H9 (cell line): ENCODE measurements at regions not wholly inside any gene's neighbourhood (a gene's known extent, or its start where the extent isn't known, plus 50 kb on each side); places are given as distances from the start of the nearest gene placed in this dataset.

Source experiments
- DNase-seq: peaks from one replicate; pipeline ENCODE4 v3.0.0-alpha.2; 2017
- H2AFZ ChIP-seq: one replicate; pipeline ENCODE4 v1.6.1; 2013; ENCODE audit warnings: mild to moderate bottlenecking, low read length, control low read depth, moderate library complexity
- H2AK5ac ChIP-seq: 2 replicates; pipeline ENCODE4 v1.6.1; 2013; ENCODE audit warnings: low read length, control low read depth, mixed read lengths; ENCODE audit not compliant: insufficient read length
- H2BK120ac ChIP-seq: one replicate; pipeline ENCODE4 v1.6.1; 2013; ENCODE audit warnings: low read depth, mild to moderate bottlenecking, low read length, control low read depth, inconsistent platforms; ENCODE audit not compliant: poor library complexity, severe bottlenecking
- H2BK12ac ChIP-seq: 2 replicates; pipeline ENCODE4 v1.6.1; 2013; ENCODE audit warnings: low read length, control low read depth, mixed read lengths, low read depth; ENCODE audit not compliant: insufficient read length
- H2BK15ac ChIP-seq: 2 replicates; pipeline ENCODE4 v1.6.1; 2013; ENCODE audit warnings: low read depth, low read length, control low read depth
- H2BK20ac ChIP-seq: one replicate; pipeline ENCODE4 v1.6.1; 2013; ENCODE audit warnings: low read depth, mild to moderate bottlenecking, low read length, control low read depth, inconsistent platforms; ENCODE audit not compliant: poor library complexity, severe bottlenecking
- H2BK5ac ChIP-seq: 2 replicates; pipeline ENCODE4 v1.6.1; 2013; ENCODE audit warnings: low read length, control low read depth, mixed read lengths; ENCODE audit not compliant: insufficient read length
- H3K14ac ChIP-seq: 2 replicates; pipeline ENCODE4 v1.6.1; 2013; ENCODE audit warnings: low read length, control low read depth; ENCODE audit not compliant: insufficient read depth
- H3K18ac ChIP-seq: 2 replicates; pipeline ENCODE4 v1.6.1; 2013; ENCODE audit warnings: low read depth, mild to moderate bottlenecking, mixed read lengths, low read length, control low read depth; ENCODE audit not compliant: insufficient read length
- H3K23ac ChIP-seq: 2 replicates; pipeline ENCODE4 v1.6.1; 2013; ENCODE audit warnings: low read length, control low read depth, mixed read lengths, low read depth; ENCODE audit not compliant: insufficient read length
- H3K23me2 ChIP-seq: 2 replicates; pipeline ENCODE4 v1.6.1; 2013; ENCODE audit warnings: low read depth, mild to moderate bottlenecking, mixed read lengths, low read length, control low read depth; ENCODE audit not compliant: insufficient read length, poor library complexity, severe bottlenecking
- H3K27ac ChIP-seq: 2 replicates; pipeline ENCODE4 v1.5.1; 2013; ENCODE audit warnings: low read length, control low read depth, mixed read lengths, low read depth; ENCODE audit not compliant: insufficient read length
- H3K27me3 ChIP-seq: 2 replicates; pipeline ENCODE4 v1.6.1; 2013; ENCODE audit warnings: low read length, control low read depth, inconsistent platforms; ENCODE audit not compliant: insufficient read depth
- H3K4ac ChIP-seq: 2 replicates; pipeline ENCODE4 v1.6.1; 2013; ENCODE audit warnings: low read depth, mild to moderate bottlenecking, control low read depth, inconsistent platforms, low read length, moderate library complexity
- H3K4me1 ChIP-seq: 2 replicates; pipeline ENCODE4 v1.6.1; 2013; ENCODE audit warnings: low read length, control low read depth, inconsistent platforms; ENCODE audit not compliant: insufficient read depth
- H3K4me2 ChIP-seq: 2 replicates; pipeline ENCODE4 v1.6.1; 2013; ENCODE audit warnings: low read length, control low read depth, mixed read lengths; ENCODE audit not compliant: insufficient read length, insufficient read depth
- H3K56ac ChIP-seq: 2 replicates; pipeline ENCODE4 v1.6.1; 2013; ENCODE audit warnings: low read depth, mild to moderate bottlenecking, mixed read lengths, low read length, control low read depth; ENCODE audit not compliant: insufficient read length
- H3K79me1 ChIP-seq: 2 replicates; pipeline ENCODE4 v1.6.1; 2013; ENCODE audit warnings: low read depth, mild to moderate bottlenecking, moderate library complexity, low read length, control low read depth, inconsistent platforms; ENCODE audit not compliant: insufficient read depth, poor library complexity, severe bottlenecking
- H3K79me2 ChIP-seq: 2 replicates; pipeline ENCODE4 v1.6.1; 2013; ENCODE audit warnings: low read length, control low read depth, inconsistent platforms; ENCODE audit not compliant: insufficient read depth
- H3K9ac ChIP-seq: 2 replicates; pipeline ENCODE4 v1.6.1; 2013; ENCODE audit warnings: low read length, control low read depth, mixed read lengths; ENCODE audit not compliant: insufficient read length; ENCODE audit errors: extremely low read depth
- H3K9me3 ChIP-seq: one replicate; pipeline ENCODE4 v1.6.1; 2013; ENCODE audit warnings: low read depth, low read length, inconsistent platforms; ENCODE audit not compliant: control insufficient read depth
- H3T11ph ChIP-seq: one replicate; pipeline ENCODE4 v1.6.1; 2013; ENCODE audit warnings: mild to moderate bottlenecking, low read length, control low read depth, inconsistent platforms
- H4K20me1 ChIP-seq: one replicate; pipeline ENCODE4 v1.6.1; 2013; ENCODE audit not compliant: control insufficient read depth, insufficient read length, insufficient read depth
- H4K5ac ChIP-seq: 2 replicates; pipeline ENCODE4 v1.6.1; 2013; ENCODE audit warnings: low read depth, mild to moderate bottlenecking, mixed read lengths, low read length, control low read depth; ENCODE audit not compliant: insufficient read length
- H4K8ac ChIP-seq: replicated peaks from 2 replicates; pipeline ENCODE4 v1.6.1; 2013; ENCODE audit warnings: low read length, control low read depth, mixed read lengths, low read depth; ENCODE audit not compliant: insufficient read length
- H4K91ac ChIP-seq: 2 replicates; pipeline ENCODE4 v1.6.1; 2013; ENCODE audit warnings: low read depth, mild to moderate bottlenecking, moderate library complexity, mixed read lengths, low read length, control low read depth; ENCODE audit not compliant: insufficient read length
- H3K27ac Mint-ChIP-seq, 3 experiments: 2 replicates in 2 of 3; 3 replicates in 1 of 3; pipeline ENCODE4 v1.8.0; 2020 to 2021; ENCODE audit warnings: mixed read lengths in 3 of 3, mild to moderate bottlenecking in 1 of 3, moderate library complexity in 1 of 3
- H3K27me3 Mint-ChIP-seq: 2 replicates; pipeline ENCODE4 v1.8.0; 2021; ENCODE audit warnings: low read depth, mild to moderate bottlenecking, moderate library complexity, mixed read lengths
- H3K36me3 Mint-ChIP-seq, 3 experiments: 2 replicates in 2 of 3; 3 replicates in 1 of 3; pipeline ENCODE4 v1.8.0; 2020 to 2021; ENCODE audit warnings: low read depth in 3 of 3, mixed read lengths in 3 of 3; ENCODE audit not compliant: insufficient read depth in 1 of 3
- H3K4me1 Mint-ChIP-seq, 2 experiments: 2 replicates each; pipeline ENCODE4 v1.8.0; 2020; ENCODE audit warnings: mixed read lengths in 2 of 2
- H3K4me3 Mint-ChIP-seq, 2 experiments: 2 replicates in 1 of 2; 3 replicates in 1 of 2; pipeline ENCODE4 v1.8.0; 2020 to 2021; ENCODE audit warnings: mild to moderate bottlenecking in 2 of 2, mixed read lengths in 2 of 2, moderate library complexity in 1 of 2
- H3K9me3 Mint-ChIP-seq, 2 experiments: 2 replicates in 1 of 2; 3 replicates in 1 of 2; pipeline ENCODE4 v1.8.0; 2020; ENCODE audit warnings: mild to moderate bottlenecking in 2 of 2, mixed read lengths in 2 of 2, moderate library complexity in 1 of 2
- TF ChIP-seq, protein P1 (sequence below): fragments of 200-600 bp; sonication (generic); conservative IDR thresholded peaks from 3 replicates; pipeline ENCODE4 v1.8.0; 2021; ENCODE audit warnings: antibody characterized with exemption, mild to moderate bottlenecking

DNA sequence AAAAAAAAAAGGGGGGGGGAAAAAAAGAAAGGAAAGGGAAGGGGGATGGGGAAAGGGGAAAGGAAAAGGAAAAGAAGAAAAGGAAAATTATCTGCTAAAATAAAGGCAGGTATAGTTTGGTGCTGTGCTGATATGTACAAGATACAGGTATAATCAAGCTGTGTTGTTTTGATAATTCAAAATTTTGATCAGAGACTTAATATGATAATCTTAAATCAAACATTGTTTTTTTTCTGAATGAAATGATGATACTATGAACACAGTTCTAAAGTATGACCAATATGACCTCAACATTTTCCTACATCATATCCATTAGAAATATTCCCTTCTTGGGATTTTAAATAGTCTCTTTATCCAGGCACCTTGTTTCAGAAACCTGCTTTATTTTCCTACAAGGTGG is 115.6 kb upstream of the TRPM3 start:
- Histone ChIP-seq H3K14ac (no peak overlapping the region), H3K23me2 (no peaks in the 10 kb centered on the region), H4K20me1 (no peaks in the 10 kb centered on the region), H3K18ac (no peak overlapping the region), H3K27ac (no peak overlapping the region), H2BK12ac (no peak overlapping the region), H4K91ac (no peak overlapping the region), H4K5ac (no peak overlapping the region), H3K9ac (no peak overlapping the region), H2BK15ac (no peak overlapping the region), H2BK20ac (no peak overlapping the region), H2AK5ac (no peak overlapping the region), H3K79me1 (no peaks in the 10 kb centered on the region), H3K9me3 (no peaks in the 10 kb centered on the region), H3K56ac (no peak overlapping the region), H3K23ac (no peak overlapping the region), H3K4me1 (no peaks in the 10 kb centered on the region; the same call in 1 of the 2 replicates), H2AFZ (no peak overlapping the region), H2BK5ac (no peak overlapping the region), H3K4ac (no peak overlapping the region), H3K4me2 (no peak overlapping the region), H2BK120ac (no peak overlapping the region), H3T11ph (no peak overlapping the region), H3K27me3 (no peaks in the 10 kb centered on the region), H4K8ac (no peak overlapping the region), H3K79me2 (no peaks in the 10 kb centered on the region)
- H3K36me3 Mint-ChIP-seq: no peaks in the 10 kb centered on the region
- H3K4me1 Mint-ChIP-seq: peaks cover 10 to 27% of the 10 kb centered on the region in 2 experiments
- H3K9me3 Mint-ChIP-seq: no peaks in the 10 kb centered on the region; a peak in 1 of 5 replicates
- TF ChIP-seq, protein P1, sequence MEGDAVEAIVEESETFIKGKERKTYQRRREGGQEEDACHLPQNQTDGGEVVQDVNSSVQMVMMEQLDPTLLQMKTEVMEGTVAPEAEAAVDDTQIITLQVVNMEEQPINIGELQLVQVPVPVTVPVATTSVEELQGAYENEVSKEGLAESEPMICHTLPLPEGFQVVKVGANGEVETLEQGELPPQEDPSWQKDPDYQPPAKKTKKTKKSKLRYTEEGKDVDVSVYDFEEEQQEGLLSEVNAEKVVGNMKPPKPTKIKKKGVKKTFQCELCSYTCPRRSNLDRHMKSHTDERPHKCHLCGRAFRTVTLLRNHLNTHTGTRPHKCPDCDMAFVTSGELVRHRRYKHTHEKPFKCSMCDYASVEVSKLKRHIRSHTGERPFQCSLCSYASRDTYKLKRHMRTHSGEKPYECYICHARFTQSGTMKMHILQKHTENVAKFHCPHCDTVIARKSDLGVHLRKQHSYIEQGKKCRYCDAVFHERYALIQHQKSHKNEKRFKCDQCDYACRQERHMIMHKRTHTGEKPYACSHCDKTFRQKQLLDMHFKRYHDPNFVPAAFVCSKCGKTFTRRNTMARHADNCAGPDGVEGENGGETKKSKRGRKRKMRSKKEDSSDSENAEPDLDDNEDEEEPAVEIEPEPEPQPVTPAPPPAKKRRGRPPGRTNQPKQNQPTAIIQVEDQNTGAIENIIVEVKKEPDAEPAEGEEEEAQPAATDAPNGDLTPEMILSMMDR: no peak
- no peaks in the 10 kb centered on the region for H3K27me3 Mint-ChIP-seq
- H3K27ac Mint-ChIP-seq: no peak overlapping the region
- no peak overlapping the region for H3K4me3 Mint-ChIP-seq
- DNase-seq: no peak
